ENCODE measurements at regions not wholly inside any gene's neighbourhood (a gene's known extent, or its start where the extent isn't known, plus 50 kb on each side); places are given as distances from the start of the nearest gene placed in this dataset.

- TF ChIP-seq POLR2A (IDR thresholded peaks at IDR 0.05; ENCODE audit: control extremely low read depth in 1 of 2, low read depth in 2 of 2, low read length in 2 of 2) (no peak), JUND (IDR thresholded peaks at IDR 0.05; ENCODE audit: low read length) (no peak), CTCF (IDR thresholded peaks at IDR 0.05; ENCODE audit: control extremely low read depth in 1 of 3, insufficient read depth in 1 of 3, low read depth in 1 of 3, low read length in 3 of 3) (no peak), SP1 (IDR thresholded peaks at IDR 0.05; ENCODE audit: low read depth, low read length) (no peak), CHD7 (IDR thresholded peaks at IDR 0.05; ENCODE audit: insufficient replicate concordance, low read length) (no peak), ZNF274 (IDR thresholded peaks at IDR 0.05; ENCODE audit: borderline replicate concordance, extremely low read depth, low read length) (no peak), NRF1 (IDR thresholded peaks at IDR 0.05; ENCODE audit: low read depth, low read length) (no peak)
These were observed 255.5 kb downstream of the NEBL start for GRCh38 chr10:20641605-20642004.

Data from H1 (cell line).